GM19023 (cell line): ENCODE measurements at regions not wholly inside any gene's neighbourhood (a gene's known extent, or its start where the extent isn't known, plus 50 kb on each side); places are given as distances from the start of the nearest gene placed in this dataset.
"Not testable (repeated sequence)": the region's sequence is repeated elsewhere in the genome, so short reads cannot be mapped to it uniquely, and the experiment has no call there.

Experiments used
- ATAC-seq: cut with Tn5 transposase; IDR thresholded peaks from one replicate; pipeline ENCODE4 v1.9.1; 2021; ENCODE audit warnings: mild to moderate bottlenecking, moderate library complexity; ENCODE audit not compliant: unreplicated experiment

DNA sequence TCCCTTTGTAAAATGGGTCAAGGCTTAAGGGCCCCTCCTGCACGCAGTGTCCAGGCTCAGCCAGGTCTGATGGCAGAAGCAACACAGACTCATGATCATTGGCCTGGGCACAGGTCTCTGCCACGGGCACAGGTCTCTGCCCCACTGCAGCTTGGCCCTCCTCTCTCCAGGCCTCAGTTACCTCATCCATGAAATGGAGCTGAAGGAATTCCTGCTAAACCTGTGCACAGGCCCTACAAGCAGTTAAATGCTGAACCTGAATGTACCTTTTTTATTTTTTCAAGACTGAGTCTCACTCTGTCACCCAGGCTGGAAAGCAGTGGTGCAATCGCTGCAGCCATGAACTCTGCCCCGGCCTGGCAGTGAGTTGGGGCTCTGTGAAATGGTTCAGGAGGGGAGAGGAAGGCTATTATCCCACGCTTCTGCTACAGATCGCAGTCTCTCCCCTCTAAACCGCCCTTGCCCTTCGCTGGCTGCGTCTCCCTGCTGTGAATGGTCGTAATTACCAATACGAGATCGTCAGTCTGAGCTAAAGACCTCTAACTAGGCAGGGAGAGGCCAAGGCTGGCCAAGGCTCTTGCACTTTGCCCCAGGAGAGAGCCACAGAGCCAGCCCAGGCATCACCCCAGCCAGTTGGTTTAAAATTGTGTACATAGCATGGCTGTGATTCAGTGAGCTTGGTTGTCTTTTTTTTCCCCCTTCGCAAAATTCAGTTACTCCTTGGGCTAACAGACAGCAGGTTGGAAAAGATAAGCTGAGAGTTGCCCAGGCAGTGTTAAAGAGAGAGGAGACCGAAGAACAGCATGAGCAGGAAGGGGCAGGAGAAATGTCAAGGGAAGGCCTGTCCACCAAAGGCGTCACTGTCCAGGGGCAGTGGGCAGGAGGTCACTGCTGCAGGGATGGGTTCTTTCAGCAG is 93.0 kb upstream of the KCTD7 start:
- ATAC-seq: no peak

DNA sequence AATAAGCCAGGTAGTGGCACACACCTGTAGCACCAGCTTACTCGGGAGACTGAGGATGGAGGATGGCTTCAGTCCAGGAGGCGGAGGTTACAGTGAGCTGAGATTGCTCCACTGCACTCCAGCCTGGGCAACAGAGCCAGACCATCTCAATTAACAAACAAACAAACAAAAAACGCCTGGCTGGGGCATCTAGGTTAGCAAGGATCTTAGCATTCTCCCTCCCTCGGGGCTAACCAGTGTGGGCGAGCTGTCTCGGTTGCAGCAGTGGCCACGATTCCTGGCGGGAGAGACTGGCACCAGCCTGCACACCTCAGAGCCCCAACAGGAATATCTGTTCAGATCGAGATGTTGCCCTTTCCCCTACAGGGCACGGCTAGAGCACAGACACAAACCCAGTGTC is 91.3 kb upstream of the KCTD7 start:
- no peak for ATAC-seq

- no peak for ATAC-seq
Measured at GRCh38 chr7:66537876-66538275, 90.8 kb upstream of the KCTD7 start.

GRCh38 chr7:66539264-66539623 is 89.4 kb upstream of the KCTD7 start:
- no peak for ATAC-seq

- no peak for ATAC-seq
Measured at GRCh38 chr7:66539902-66540375, 88.7 kb upstream of the KCTD7 start.

DNA sequence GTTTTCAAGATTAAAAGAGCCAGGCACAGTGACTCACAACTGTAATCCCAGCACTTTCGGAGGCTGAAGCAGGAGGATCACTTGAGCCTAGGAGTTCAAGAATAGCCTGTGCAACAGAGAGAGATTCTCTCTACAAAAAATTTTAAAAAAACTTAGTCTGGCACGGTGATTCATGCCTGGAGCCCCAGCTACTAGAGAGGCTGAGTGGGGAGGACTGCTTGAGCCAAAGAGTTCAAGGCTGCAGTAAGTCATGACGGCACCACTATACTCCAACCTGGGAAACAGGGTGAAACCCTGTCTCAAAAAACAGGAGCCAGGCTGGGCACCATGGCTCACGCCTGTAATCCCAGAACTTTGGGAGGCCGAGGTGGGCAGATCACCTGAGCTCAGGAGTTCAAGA is 86.6 kb upstream of the KCTD7 start:
- ATAC-seq: no peak

- ATAC-seq: no peak
Measured at GRCh38 chr7:66542528-66543269, 86.0 kb upstream of the KCTD7 start.

GRCh38 chr7:66549466-66549865 is 79.2 kb upstream of the KCTD7 start:
- ATAC-seq: no peak

- ATAC-seq: no peak
Measured at GRCh38 chr7:66553001-66553400, 75.7 kb upstream of the KCTD7 start.

DNA sequence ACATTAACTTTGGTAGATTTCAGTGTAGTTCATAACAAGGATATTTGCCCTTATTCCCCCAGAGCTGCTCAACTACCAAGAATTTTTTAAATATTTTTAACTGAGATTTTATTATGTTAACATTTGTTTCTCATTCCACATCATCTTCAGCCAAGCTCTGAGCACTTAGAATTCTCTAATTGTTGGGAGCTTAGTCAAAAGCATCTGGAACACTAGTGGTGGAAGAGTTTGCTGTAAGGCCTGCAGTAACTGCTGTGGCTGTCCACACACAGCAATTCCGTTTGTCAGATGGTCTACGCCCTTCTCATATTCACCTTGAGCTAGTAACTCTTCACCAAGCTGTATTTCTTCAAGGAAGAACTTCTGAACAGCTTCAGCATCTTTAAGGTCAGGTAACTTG is 75.0 kb upstream of the KCTD7 start:
- ATAC-seq: not testable (repeated sequence)

GRCh38 chr7:66554291-66554690 is 74.4 kb upstream of the KCTD7 start:
- ATAC-seq: not testable (repeated sequence)

DNA sequence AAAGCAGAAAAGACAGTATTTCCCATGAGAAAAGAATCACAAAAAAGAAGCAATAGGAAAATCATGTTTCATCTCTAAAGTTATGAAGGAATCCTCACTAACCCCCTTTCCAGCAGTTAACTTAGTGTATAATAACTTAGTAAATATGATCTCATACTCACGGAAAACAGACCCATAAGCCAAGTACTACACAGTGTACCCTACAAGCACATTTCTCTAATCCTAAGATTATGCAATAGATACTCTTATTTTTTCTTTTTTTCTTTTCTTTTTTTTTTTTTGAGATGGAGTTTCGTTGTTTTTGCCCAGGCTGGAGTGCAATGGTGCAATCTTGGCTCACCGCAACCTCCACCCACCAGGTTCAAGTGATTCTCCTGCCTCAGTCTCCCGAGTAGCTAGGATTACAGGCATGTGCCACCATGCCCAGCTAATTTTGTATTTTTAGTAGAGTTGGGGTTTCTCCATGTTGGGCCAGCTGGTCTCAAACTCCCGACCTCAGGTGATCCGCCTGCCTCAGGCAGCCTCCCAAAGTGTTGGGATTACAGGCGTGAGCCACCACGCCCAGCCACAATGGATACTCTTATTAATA is 73.7 kb upstream of the KCTD7 start:
- ATAC-seq: not testable (repeated sequence)

- no peak for ATAC-seq
Measured at GRCh38 chr7:66556177-66556548, 72.5 kb upstream of the KCTD7 start.

DNA sequence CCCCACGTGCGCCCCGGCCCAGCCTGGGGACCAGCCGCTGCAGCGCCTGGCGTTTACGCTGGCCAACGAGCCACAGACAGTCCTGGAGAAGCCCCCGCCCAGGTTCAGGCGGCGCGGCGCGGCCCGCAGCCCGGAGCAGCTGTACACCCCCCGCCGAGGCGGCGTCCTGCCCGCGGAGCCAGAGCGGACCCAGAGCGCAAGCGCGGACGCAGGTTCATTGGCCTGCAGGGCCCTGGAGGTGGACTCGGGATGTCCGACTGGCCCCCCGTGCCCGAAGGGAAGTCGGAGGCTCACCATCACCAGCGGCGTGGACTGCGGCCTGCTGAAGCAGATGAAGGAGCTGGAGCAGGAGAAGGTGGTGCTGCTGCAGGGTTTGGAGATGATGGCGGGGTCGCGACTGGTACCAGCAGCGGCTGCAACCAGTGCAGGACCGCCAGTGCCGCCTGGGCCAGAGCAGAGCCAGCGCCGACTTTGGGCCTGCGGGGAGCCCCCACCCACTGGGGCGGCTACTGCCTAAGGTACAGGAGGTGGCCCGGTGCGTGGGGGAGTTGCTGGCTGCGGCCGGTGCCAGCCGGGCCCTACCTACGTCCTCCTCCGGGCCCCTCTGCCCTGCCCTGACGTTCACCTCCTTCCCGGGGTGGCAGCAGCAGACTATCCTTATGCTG is 72.0 kb upstream of the KCTD7 start:
- ATAC-seq: no peak

- peak; percentile 78 for ATAC-seq
Measured at GRCh38 chr7:66557214-66558200, 71.2 kb upstream of the KCTD7 start.

GRCh38 chr7:66558201-66558641 is 70.5 kb upstream of the KCTD7 start:
- no peak for ATAC-seq

- ATAC-seq: no peak
Measured at GRCh38 chr7:66558660-66559465, 69.8 kb upstream of the KCTD7 start.

DNA sequence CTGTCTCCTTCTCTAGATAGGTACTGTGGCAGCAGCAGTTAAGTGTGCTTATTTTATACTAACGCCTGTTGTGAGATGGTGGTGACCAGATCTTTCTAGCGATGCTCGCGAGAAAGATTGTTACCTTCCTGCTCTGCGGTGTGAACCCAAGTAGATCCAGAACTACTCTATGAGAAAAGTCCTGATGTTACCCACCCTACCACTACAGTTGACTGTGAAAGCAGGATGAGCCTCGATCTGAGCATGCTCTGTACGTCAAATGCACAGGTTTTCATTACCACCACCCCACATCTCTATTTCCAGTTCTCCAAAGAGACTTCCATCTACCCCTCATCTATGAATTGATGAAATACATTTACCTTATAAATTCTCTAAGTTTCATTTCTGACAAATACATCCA is 64.6 kb upstream of the KCTD7 start:
- no peak for ATAC-seq

GRCh38 chr7:66570179-66570578 is 58.5 kb upstream of the KCTD7 start:
- not testable (repeated sequence) for ATAC-seq
